ENCODE measurements at regions not wholly inside any gene's neighbourhood (a gene's known extent, or its start where the extent isn't known, plus 50 kb on each side); places are given as distances from the start of the nearest gene placed in this dataset.

DNA sequence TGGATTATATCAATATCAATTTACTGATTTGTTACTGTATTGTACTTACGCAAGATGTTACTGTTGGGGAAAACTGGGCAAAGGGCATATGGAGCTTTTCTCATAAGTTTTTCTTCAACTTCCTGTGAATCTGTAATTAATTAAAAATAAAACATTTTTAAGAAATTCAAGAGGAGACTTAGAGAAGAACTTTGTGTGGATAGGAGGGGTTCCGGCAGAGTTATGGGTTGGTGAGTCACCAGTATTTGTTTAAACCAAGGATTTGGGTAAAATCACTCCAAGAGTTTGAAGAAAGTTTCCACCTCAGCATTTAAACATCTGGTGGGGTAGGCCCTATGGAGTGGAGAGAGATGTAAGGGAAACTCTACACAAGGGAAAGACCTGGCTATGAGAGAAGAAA lies 379.6 kb downstream of the TSHZ3 start:
- no peak overlapping the region for H3K4me3 ChIP-seq (ENCODE audit: low read depth, low read length)
- H3K36me3 ChIP-seq (ENCODE audit: control insufficient read depth, insufficient read depth, low read length), result no peaks in the 10 kb centered on the region
- H3K27me3 ChIP-seq (ENCODE audit: control insufficient read depth, insufficient read depth, low read length), result no peaks in the 10 kb centered on the region
- DNase-seq (ENCODE audit: low read depth), result no peak
- no peak for TF ChIP-seq CTCF (IDR thresholded peaks at IDR 0.05; ENCODE audit: insufficient read depth, low read depth, low read length)
- ChIA-PET CTCF (interaction anchor here (0.9 kb wide), 1 partner anchor 287 kb away, joined by 3 read pairs; no protein-coding TSS in a partner anchor), POLR2A (no interaction called here)

DNA sequence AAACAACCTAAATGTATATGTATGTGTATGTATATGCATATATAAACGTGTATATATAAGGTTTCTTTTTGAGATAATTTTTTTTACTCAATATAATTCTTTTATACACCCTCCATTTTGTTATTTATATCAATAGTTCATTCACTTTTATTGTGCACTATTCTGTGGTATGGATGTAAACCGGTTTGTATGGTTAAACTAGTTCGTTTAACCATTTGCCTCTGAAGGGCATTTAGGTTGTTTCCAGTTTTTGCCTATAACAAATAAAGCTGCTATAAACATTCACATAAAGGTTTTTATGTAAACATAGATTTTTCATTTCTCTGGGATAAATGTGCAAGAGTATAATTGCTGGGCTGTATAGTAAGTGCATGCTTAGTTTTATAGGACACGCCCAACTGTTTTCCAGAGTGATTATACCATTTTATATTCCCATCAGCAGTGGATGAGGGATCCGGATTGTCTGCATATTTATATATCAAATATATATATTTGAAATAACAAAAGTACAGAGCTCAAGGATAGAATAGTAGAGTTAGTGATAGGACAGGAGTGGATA lies 380.3 kb downstream of the TSHZ3 start:
- H3K4me3 ChIP-seq (ENCODE audit: low read depth, low read length), result no peak overlapping the region
- TF ChIP-seq CTCF (IDR thresholded peaks at IDR 0.05; ENCODE audit: insufficient read depth, low read depth, low read length), result no peak
- H3K36me3 ChIP-seq (ENCODE audit: control insufficient read depth, insufficient read depth, low read length), result no peaks in the 10 kb centered on the region
- no peak for DNase-seq (ENCODE audit: low read depth)
- ChIA-PET POLR2A (no interaction called here), CTCF (interaction anchor here (0.9 to 1.2 kb wide), 3 partner anchors 8 to 286 kb away, joined by 3 to 4 read pairs (median 3); no protein-coding TSS in a partner anchor)
- H3K27me3 ChIP-seq (ENCODE audit: control insufficient read depth, insufficient read depth, low read length), result no peaks in the 10 kb centered on the region

- no peak for DNase-seq (ENCODE audit: low read depth)
- H3K4me3 ChIP-seq (ENCODE audit: low read depth, low read length), result no peak overlapping the region
- POLR2A ChIA-PET, result no interaction called here
Measured at GRCh38 chr19:30968210-30968609, 381.0 kb downstream of the TSHZ3 start.

DNA sequence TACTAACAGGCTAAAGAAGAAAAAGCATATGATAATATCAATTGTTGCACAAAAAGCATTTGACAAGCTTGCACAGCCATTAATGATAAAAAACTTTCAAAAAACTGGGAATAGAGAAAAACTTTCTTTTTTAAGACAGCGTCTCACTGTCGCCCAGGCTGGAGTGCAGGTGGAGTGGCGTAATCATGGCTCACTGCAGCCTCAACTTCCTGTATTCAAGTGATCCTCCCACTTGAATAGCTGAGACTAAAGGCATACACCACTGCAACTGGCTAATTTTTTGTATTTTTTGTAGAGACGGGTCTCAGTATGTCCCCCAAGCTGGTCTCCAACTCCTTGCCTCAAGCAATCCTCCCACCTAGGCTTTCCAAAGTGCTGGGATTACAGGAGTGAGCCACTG lies 382.8 kb downstream of the TSHZ3 start:
- POLR2A ChIA-PET, result no interaction called here
- Histone ChIP-seq H3K27me3 (ENCODE audit: control insufficient read depth, insufficient read depth, low read length) (no peaks in the 10 kb centered on the region), H3K4me3 (ENCODE audit: low read depth, low read length) (no peak overlapping the region), H3K36me3 (ENCODE audit: control insufficient read depth, insufficient read depth, low read length) (no peaks in the 10 kb centered on the region)
- no peak for DNase-seq (ENCODE audit: low read depth)
- CTCF ChIA-PET, result interaction anchor here (0.8 kb wide), 1 partner anchor 11 kb away, joined by 4 read pairs; no protein-coding TSS in a partner anchor
- no peak for TF ChIP-seq CTCF (IDR thresholded peaks at IDR 0.05; ENCODE audit: insufficient read depth, low read depth, low read length)

More at GRCh38 chr19:30968210-30968609, 381.0 kb downstream of the TSHZ3 start:
- peak; percentile 37 for TF ChIP-seq CTCF (IDR thresholded peaks at IDR 0.05; ENCODE audit: insufficient read depth, low read depth, low read length)
- CTCF ChIA-PET, result interaction anchor here (0.9 to 1.2 kb wide), 2 partner anchors 8 to 13 kb away, joined by 3 to 4 read pairs; no protein-coding TSS in a partner anchor
- H3K36me3 ChIP-seq (ENCODE audit: control insufficient read depth, insufficient read depth, low read length), result no peaks in the 10 kb centered on the region
- no peaks in the 10 kb centered on the region for H3K27me3 ChIP-seq (ENCODE audit: control insufficient read depth, insufficient read depth, low read length)

- CTCF ChIA-PET, result no interaction called here
- POLR2A ChIA-PET, result no interaction called here
- TF ChIP-seq CTCF (IDR thresholded peaks at IDR 0.05; ENCODE audit: insufficient read depth, low read depth, low read length), result no peak
- Histone ChIP-seq H3K36me3 (ENCODE audit: control insufficient read depth, insufficient read depth, low read length) (no peaks in the 10 kb centered on the region), H3K4me3 (ENCODE audit: low read depth, low read length) (no peak overlapping the region), H3K27me3 (ENCODE audit: control insufficient read depth, insufficient read depth, low read length) (no peaks in the 10 kb centered on the region)
- no peak for DNase-seq (ENCODE audit: low read depth)
Measured at GRCh38 chr19:30959011-30959410, 390.2 kb downstream of the TSHZ3 start.
